CD14-positive monocyte (primary cell): ENCODE measurements at regions not wholly inside any gene's neighbourhood (a gene's known extent, or its start where the extent isn't known, plus 50 kb on each side); places are given as distances from the start of the nearest gene placed in this dataset.

Experiments
- DNase-seq, 3 donors: peaks; one replicate each; pipeline ENCODE4 v3.0.0-alpha.2; 2011 to 2022
- H2AFZ ChIP-seq: 2 replicates; pipeline ENCODE4 v1.6.0; 2012; ENCODE audit warnings: mild to moderate bottlenecking, low read depth, low read length, inconsistent platforms; ENCODE audit not compliant: insufficient read depth, poor library complexity, severe bottlenecking
- H3K27ac ChIP-seq, 2 donors: 1 replicate in 1 of 2; 2 replicates in 1 of 2; pipeline ENCODE4 v1.5.1; 2012 to 2013; ENCODE audit warnings: low read length in 2 of 2, control low read depth in 1 of 2, inconsistent platforms in 1 of 2, low read depth in 1 of 2, mild to moderate bottlenecking in 1 of 2
- H3K27me3 ChIP-seq, 2 donors: one replicate each; pipeline versions ENCODE4 v1.6.0 to v1.6.1; 2011 to 2013; ENCODE audit warnings: low read length in 2 of 2; ENCODE audit not compliant: control insufficient read depth in 2 of 2, insufficient read depth in 2 of 2
- H3K36me3 ChIP-seq, 2 donors: replicated peaks in 1 of 2; 1 replicate in 1 of 2; 2 replicates in 1 of 2; pipeline versions ENCODE4 v1.5.1 to v1.6.1; 2012 to 2013; ENCODE audit warnings: low read length in 2 of 2, control low read depth in 1 of 2, inconsistent platforms in 1 of 2, mild to moderate bottlenecking in 1 of 2; ENCODE audit not compliant: insufficient read depth in 2 of 2, control insufficient read depth in 1 of 2
- H3K4me1 ChIP-seq, 2 donors: 1 replicate in 1 of 2; 2 replicates in 1 of 2; pipeline versions ENCODE4 v1.5.1 to v1.6.1; 2012 to 2013; ENCODE audit warnings: low read length in 2 of 2, control low read depth in 1 of 2, inconsistent platforms in 1 of 2, mild to moderate bottlenecking in 1 of 2, moderate library complexity in 1 of 2; ENCODE audit not compliant: insufficient read depth in 2 of 2, control insufficient read depth in 1 of 2
- H3K4me2 ChIP-seq: replicated peaks from 2 replicates; pipeline ENCODE3; 2012; ENCODE audit warnings: low read length, moderate library complexity, mild to moderate bottlenecking; ENCODE audit not compliant: poor library complexity, severe bottlenecking; ENCODE audit errors: extremely low read depth
- H3K4me3 ChIP-seq, 3 experiments: fragments of 200-600 bp in 1 of 3; sonication (generic) in 1 of 3; replicated peaks in 1 of 3; 1 replicate in 2 of 3; 2 replicates in 1 of 3; pipeline ENCODE4 v1.5.1; 2011 to 2013; ENCODE audit warnings: low read length in 3 of 3, mild to moderate bottlenecking in 3 of 3, control low read depth in 2 of 3, low read depth in 2 of 3, inconsistent platforms in 1 of 3, moderate library complexity in 1 of 3
- H3K79me2 ChIP-seq: 2 replicates; pipeline ENCODE4 v1.6.0; 2012; ENCODE audit warnings: mild to moderate bottlenecking, control low read depth, inconsistent platforms, low read length, moderate library complexity; ENCODE audit not compliant: insufficient read depth
- H3K9ac ChIP-seq: 2 replicates; pipeline ENCODE4 v1.6.0; 2017; ENCODE audit warnings: low read length, mild to moderate bottlenecking; ENCODE audit not compliant: insufficient read depth, poor library complexity, severe bottlenecking
- H3K9me3 ChIP-seq, 2 donors: replicated peaks in 1 of 2; 1 replicate in 1 of 2; 2 replicates in 1 of 2; pipeline versions ENCODE4 v1.5.1 to v1.6.1; 2012 to 2013; ENCODE audit warnings: low read length in 2 of 2, control low read depth in 1 of 2; ENCODE audit not compliant: control insufficient read depth in 1 of 2, insufficient read depth in 1 of 2
- H4K20me1 ChIP-seq: 2 replicates; pipeline ENCODE4 v1.6.0; 2012; ENCODE audit warnings: mild to moderate bottlenecking, low read length, control low read depth, moderate library complexity; ENCODE audit not compliant: insufficient read depth
- H3K27ac Mint-ChIP-seq, 7 donors: one replicate each; pipeline ENCODE4 v1.8.0; 2020; ENCODE audit warnings: mild to moderate bottlenecking in 7 of 7, mixed read lengths in 7 of 7, moderate library complexity in 6 of 7, inconsistent platforms in 2 of 7
- H3K27me3 Mint-ChIP-seq, 3 donors: one replicate each; pipeline ENCODE4 v1.8.0; 2021 to 2022; ENCODE audit warnings: low read depth in 3 of 3, mild to moderate bottlenecking in 3 of 3, mixed read lengths in 3 of 3, moderate library complexity in 3 of 3, inconsistent platforms in 1 of 3
- H3K36me3 Mint-ChIP-seq, 2 donors: one replicate each; pipeline ENCODE4 v1.8.0; 2020; ENCODE audit warnings: mixed read lengths in 2 of 2, inconsistent platforms in 1 of 2, mild to moderate bottlenecking in 1 of 2
- H3K4me1 Mint-ChIP-seq: one replicate; pipeline ENCODE4 v1.8.0; 2020; ENCODE audit warnings: mild to moderate bottlenecking, mixed read lengths
- H3K4me3 Mint-ChIP-seq, 2 donors: one replicate each; pipeline ENCODE4 v1.8.0; 2020; ENCODE audit warnings: mild to moderate bottlenecking in 2 of 2, mixed read lengths in 2 of 2, moderate library complexity in 1 of 2
- H3K9me3 Mint-ChIP-seq, 7 donors: one replicate each; pipeline ENCODE4 v1.8.0; 2020 to 2022; ENCODE audit warnings: mixed read lengths in 7 of 7, mild to moderate bottlenecking in 6 of 7, moderate library complexity in 6 of 7, inconsistent platforms in 2 of 7
- CTCF ChIP-seq: fragments of 200-600 bp; IDR thresholded peaks from one replicate; pipeline ENCODE4 v1.8.0; 2022; ENCODE audit warnings: antibody characterized with exemption, mild to moderate bottlenecking
- WGBS: methylation state at CpG from one replicate; pipeline ENCODE4 v1.1.5; 2013; ENCODE audit warnings: missing lambda C conversion rate; ENCODE audit not compliant: insufficient coverage; 5-methylcytosine and 5-hydroxymethylcytosine counted together
- intact Hi-C, 2 donors: fragments of 100-400 bp; cut with micrococcal nuclease; formaldehyde crosslinking; loops; one replicate each; pipeline versions ENCODE4 v1.15.0 to v1.15.1; 2023

- Mint-ChIP-seq H3K36me3 (no peaks in the 10 kb centered on the region), H3K9me3 (peaks cover 0 to 27% (median 2%) of the 10 kb centered on the region in 7 donors), H3K4me1 (no peaks in the 10 kb centered on the region), H3K27ac (no peak overlapping the region), H3K4me3 (no peak overlapping the region), H3K27me3 (no peaks in the 10 kb centered on the region)
- Histone ChIP-seq H3K27me3 (no peaks in the 10 kb centered on the region), H4K20me1 (no peaks in the 10 kb centered on the region), H3K27ac (no peak overlapping the region), H3K79me2 (no peaks in the 10 kb centered on the region), H3K4me2 (no peak overlapping the region), H3K4me3 (no peak overlapping the region), H3K36me3 (no peaks in the 10 kb centered on the region), H3K9ac (no peak overlapping the region), H3K4me1 (no peaks in the 10 kb centered on the region), H2AFZ (no peak overlapping the region), H3K9me3 (peaks cover 0 to 8% of the 10 kb centered on the region in 2 donors)
- DNase-seq: no peak
- intact Hi-C loops: no loop called here
- no peak for TF ChIP-seq CTCF
- WGBS: no CpG with 5 or more reads among the region's 1 CpG
Measured at GRCh38 chrX:82031250-82031649, 829.3 kb downstream of the SH3BGRL start.

GRCh38 chrX:82038793-82039192 lies 836.9 kb downstream of the SH3BGRL start:
- Mint-ChIP-seq H3K4me1 (no peaks in the 10 kb centered on the region), H3K36me3 (no peaks in the 10 kb centered on the region), H3K27me3 (no peaks in the 10 kb centered on the region), H3K4me3 (no peak overlapping the region), H3K9me3 (peaks cover 0 to 7% (median 3%) of the 10 kb centered on the region in 7 donors), H3K27ac (no peak overlapping the region)
- Histone ChIP-seq H3K27me3 (no peaks in the 10 kb centered on the region), H3K4me1 (no peaks in the 10 kb centered on the region), H3K9me3 (peaks cover 0 to 6% of the 10 kb centered on the region in 2 donors), H3K4me3 (no peak overlapping the region), H3K4me2 (no peak overlapping the region), H3K27ac (no peak overlapping the region), H3K79me2 (no peaks in the 10 kb centered on the region), H3K36me3 (no peaks in the 10 kb centered on the region), H4K20me1 (no peaks in the 10 kb centered on the region), H3K9ac (no peak overlapping the region), H2AFZ (no peak overlapping the region)
- TF ChIP-seq CTCF: no peak
- no peak for DNase-seq
- intact Hi-C loops: no loop called here
- WGBS: no CpG with 5 or more reads among the region's 3 CpGs
